Endodermal cell (in vitro differentiated cells): ENCODE measurements at regions not wholly inside any gene's neighbourhood (a gene's known extent, or its start where the extent isn't known, plus 50 kb on each side); places are given as distances from the start of the nearest gene placed in this dataset.

ENCODE experiments used
- DNase-seq: peaks from one replicate; pipeline ENCODE4 v3.0.0-alpha.2; 2017
- H3K27ac ChIP-seq: 2 replicates; pipeline ENCODE4 v1.5.1; 2013; ENCODE audit warnings: mild to moderate bottlenecking, low read depth, low read length, moderate library complexity
- H3K27me3 ChIP-seq: 2 replicates; pipeline ENCODE4 v1.6.1; 2013; ENCODE audit warnings: mild to moderate bottlenecking, low read length, moderate library complexity; ENCODE audit not compliant: insufficient read depth, control insufficient read depth, poor library complexity, severe bottlenecking
- H3K36me3 ChIP-seq: 2 replicates; pipeline ENCODE4 v1.7.0; 2013; ENCODE audit warnings: mild to moderate bottlenecking, low read length, moderate library complexity; ENCODE audit not compliant: control insufficient read depth, insufficient read depth
- H3K4me1 ChIP-seq: one replicate; pipeline ENCODE4 v1.7.0; 2013; ENCODE audit warnings: low read length; ENCODE audit not compliant: control insufficient read depth, insufficient read depth
- H3K4me3 ChIP-seq: 2 replicates; pipeline ENCODE4 v1.5.1; 2013; ENCODE audit warnings: mild to moderate bottlenecking, low read length, moderate library complexity
- H3K9ac ChIP-seq: 2 replicates; pipeline ENCODE4 v1.6.1; 2013; ENCODE audit warnings: mild to moderate bottlenecking, low read length, moderate library complexity; ENCODE audit not compliant: poor library complexity, severe bottlenecking; ENCODE audit errors: extremely low read depth
- H3K9me3 ChIP-seq: 2 replicates; pipeline ENCODE4 v1.6.1; 2013; ENCODE audit warnings: mild to moderate bottlenecking, low read length, moderate library complexity; ENCODE audit not compliant: control insufficient read depth
- H3K27ac Mint-ChIP-seq: 2 replicates; pipeline ENCODE4 v1.8.0; 2020; ENCODE audit warnings: mixed read lengths
- H3K27me3 Mint-ChIP-seq: 2 replicates; pipeline ENCODE4 v1.8.0; 2021; ENCODE audit warnings: mild to moderate bottlenecking, mixed read lengths; ENCODE audit not compliant: insufficient read depth
- H3K36me3 Mint-ChIP-seq: 2 replicates; pipeline ENCODE4 v1.8.0; 2020; ENCODE audit warnings: low read depth, mixed read lengths
- H3K4me1 Mint-ChIP-seq: 2 replicates; pipeline ENCODE4 v1.8.0; 2020; ENCODE audit warnings: mixed read lengths
- H3K4me3 Mint-ChIP-seq: 2 replicates; pipeline ENCODE4 v1.8.0; 2020; ENCODE audit warnings: mild to moderate bottlenecking, moderate library complexity, mixed read lengths
- H3K9me3 Mint-ChIP-seq: 2 replicates; pipeline ENCODE4 v1.8.0; 2020; ENCODE audit warnings: mild to moderate bottlenecking, mixed read lengths
- WGBS, 2 experiments: methylation state at CpG; one replicate each; pipeline versions ENCODE4 v1.1.5 to v1.1.7; 2013; ENCODE audit warnings: missing lambda C conversion rate in 2 of 2, mixed read lengths in 1 of 2; ENCODE audit not compliant: insufficient coverage in 1 of 2, insufficient read length in 1 of 2; 5-methylcytosine and 5-hydroxymethylcytosine counted together
- TF ChIP-seq, protein P1 (sequence below): fragments of 200-600 bp; sonication (generic); conservative IDR thresholded peaks from 2 replicates; pipeline ENCODE4 v1.5.0; 2021; ENCODE audit warnings: antibody characterized with exemption, mild to moderate bottlenecking

DNA sequence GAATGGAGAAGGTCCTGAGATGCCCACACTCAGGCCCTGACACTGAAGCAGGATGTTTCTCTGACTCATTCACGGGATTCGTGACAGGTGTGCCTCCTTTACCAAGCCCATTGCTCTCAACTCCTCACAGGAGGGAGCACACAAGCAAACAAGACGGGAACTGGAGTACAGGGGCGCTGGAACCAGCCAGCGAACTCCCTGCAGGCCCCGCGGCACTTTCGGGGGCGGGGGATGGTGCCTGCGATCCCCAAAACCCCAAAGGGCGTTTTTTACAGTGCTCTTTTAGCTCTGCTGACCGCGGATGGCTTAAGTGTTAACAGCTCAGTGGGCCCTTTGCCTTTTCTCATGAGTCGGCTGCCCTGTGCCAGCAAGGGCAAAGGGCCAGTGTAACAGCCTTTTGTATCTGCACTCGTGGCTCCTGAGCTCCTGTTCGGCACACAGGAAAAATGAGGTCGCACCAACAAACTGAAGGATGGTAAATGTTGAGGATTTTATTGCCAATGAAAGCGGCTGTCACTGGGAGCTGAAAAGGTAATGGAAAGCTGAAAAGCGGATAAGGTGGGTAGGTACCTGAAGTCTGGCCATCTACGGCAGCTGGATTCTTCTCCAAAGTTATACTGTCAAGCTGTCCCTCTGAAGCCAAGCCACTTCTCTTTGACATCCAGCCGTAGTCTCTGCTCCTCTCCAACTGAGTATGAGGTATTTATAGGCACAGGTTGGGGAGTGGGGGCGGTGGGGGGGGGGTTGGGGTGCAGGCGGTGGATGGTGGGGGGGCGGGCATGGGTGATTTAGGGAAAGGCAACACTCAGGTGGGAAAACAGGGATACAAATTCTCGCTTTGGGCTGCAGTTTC is 65.0 kb upstream of the TRPC4 start:
- Histone ChIP-seq H3K4me1 (no peaks in the 10 kb centered on the region), H3K27me3 (no peaks in the 10 kb centered on the region), H3K9me3 (no peaks in the 10 kb centered on the region), H3K27ac (no peak overlapping the region), H3K36me3 (no peaks in the 10 kb centered on the region), H3K4me3 (no peak overlapping the region), H3K9ac (no peak overlapping the region)
- Mint-ChIP-seq H3K36me3 (no peaks in the 10 kb centered on the region), H3K27me3 (no peaks in the 10 kb centered on the region), H3K4me1 (peaks cover 6% of the 10 kb centered on the region), H3K27ac (no peak overlapping the region), H3K9me3 (no peaks in the 10 kb centered on the region), H3K4me3 (no peak overlapping the region)
- no peak for DNase-seq
- 94 to 98% methylated on average over 12 to 22 of the region's 25 CpGs for WGBS, 2 experiments
- TF ChIP-seq, protein P1, sequence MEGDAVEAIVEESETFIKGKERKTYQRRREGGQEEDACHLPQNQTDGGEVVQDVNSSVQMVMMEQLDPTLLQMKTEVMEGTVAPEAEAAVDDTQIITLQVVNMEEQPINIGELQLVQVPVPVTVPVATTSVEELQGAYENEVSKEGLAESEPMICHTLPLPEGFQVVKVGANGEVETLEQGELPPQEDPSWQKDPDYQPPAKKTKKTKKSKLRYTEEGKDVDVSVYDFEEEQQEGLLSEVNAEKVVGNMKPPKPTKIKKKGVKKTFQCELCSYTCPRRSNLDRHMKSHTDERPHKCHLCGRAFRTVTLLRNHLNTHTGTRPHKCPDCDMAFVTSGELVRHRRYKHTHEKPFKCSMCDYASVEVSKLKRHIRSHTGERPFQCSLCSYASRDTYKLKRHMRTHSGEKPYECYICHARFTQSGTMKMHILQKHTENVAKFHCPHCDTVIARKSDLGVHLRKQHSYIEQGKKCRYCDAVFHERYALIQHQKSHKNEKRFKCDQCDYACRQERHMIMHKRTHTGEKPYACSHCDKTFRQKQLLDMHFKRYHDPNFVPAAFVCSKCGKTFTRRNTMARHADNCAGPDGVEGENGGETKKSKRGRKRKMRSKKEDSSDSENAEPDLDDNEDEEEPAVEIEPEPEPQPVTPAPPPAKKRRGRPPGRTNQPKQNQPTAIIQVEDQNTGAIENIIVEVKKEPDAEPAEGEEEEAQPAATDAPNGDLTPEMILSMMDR: no peak

DNA sequence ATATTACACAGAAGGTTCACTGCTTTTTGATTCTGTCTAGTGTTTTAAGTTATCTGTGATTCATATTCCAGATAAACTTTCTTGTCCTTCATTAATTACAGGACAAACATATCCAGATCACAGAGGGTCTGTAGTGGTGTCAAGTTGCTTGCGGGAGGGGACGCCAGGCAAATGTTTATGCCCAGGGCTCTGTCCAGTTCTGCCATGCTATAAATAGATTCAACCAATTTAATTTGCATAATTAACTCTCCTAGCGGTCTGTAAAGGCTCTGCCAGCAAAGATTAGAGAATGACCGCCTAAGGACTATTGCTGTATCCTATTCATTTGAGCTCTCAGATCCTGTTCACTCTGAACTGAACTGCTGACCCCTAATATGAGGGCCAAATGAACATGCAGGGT is 59.7 kb upstream of the TRPC4 start:
- 76 to 91% methylated on average over 2 to 4 of the region's 4 CpGs for WGBS, 2 experiments
- no peaks in the 10 kb centered on the region for H3K36me3 ChIP-seq

DNA sequence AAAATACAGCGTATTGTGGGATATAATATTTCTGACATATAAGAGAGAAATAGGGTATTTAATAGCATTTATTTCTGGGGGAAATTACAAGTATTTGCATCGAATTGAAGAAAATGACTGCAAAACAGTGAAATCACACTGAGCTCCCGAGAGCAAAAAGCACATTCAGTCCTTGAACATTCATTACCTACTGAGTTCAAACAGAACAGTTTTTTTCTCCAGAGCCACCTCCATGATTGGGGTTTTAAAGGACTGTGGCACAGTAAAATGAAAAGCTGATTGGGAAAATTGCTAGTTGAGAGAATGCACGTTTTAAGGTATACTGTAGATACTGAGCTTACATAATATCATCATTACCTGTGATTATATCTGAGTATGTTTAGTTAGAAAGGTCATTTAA is 58.0 kb upstream of the TRPC4 start:
- H3K27ac ChIP-seq: no peak overlapping the region
- no peaks in the 10 kb centered on the region for H3K27me3 ChIP-seq
- Mint-ChIP-seq H3K4me3 (no peak overlapping the region), H3K4me1 (peaks cover 2% of the 10 kb centered on the region), H3K27ac (no peak overlapping the region), H3K9me3 (no peaks in the 10 kb centered on the region), H3K36me3 (no peaks in the 10 kb centered on the region), H3K27me3 (no peaks in the 10 kb centered on the region)
- H3K9ac ChIP-seq: no peak overlapping the region
- H3K4me3 ChIP-seq: no peak overlapping the region
- 90 to 93% methylated on average over 2 to 4 of the region's 4 CpGs for WGBS, 2 experiments
- DNase-seq: no peak
- H3K36me3 ChIP-seq: no peaks in the 10 kb centered on the region
- no peaks in the 10 kb centered on the region for H3K9me3 ChIP-seq
- TF ChIP-seq, protein P1: no peak
- H3K4me1 ChIP-seq: no peaks in the 10 kb centered on the region

More for the DNA sequence above, 59.7 kb upstream of the TRPC4 start:
- TF ChIP-seq, protein P1: no peak
- Mint-ChIP-seq H3K9me3 (no peaks in the 10 kb centered on the region), H3K36me3 (no peaks in the 10 kb centered on the region), H3K4me1 (peaks cover 5% of the 10 kb centered on the region), H3K4me3 (no peak overlapping the region), H3K27me3 (no peaks in the 10 kb centered on the region), H3K27ac (no peak overlapping the region)
- H3K4me1 ChIP-seq: no peaks in the 10 kb centered on the region
- no peak for DNase-seq
- H3K4me3 ChIP-seq: no peak overlapping the region
- no peaks in the 10 kb centered on the region for H3K27me3 ChIP-seq
- no peak overlapping the region for H3K27ac ChIP-seq
- H3K9ac ChIP-seq: no peak overlapping the region
- H3K9me3 ChIP-seq: no peaks in the 10 kb centered on the region
